Effector memory CD8-positive, alpha-beta T cell (primary cell): ENCODE measurements at regions not wholly inside any gene's neighbourhood (a gene's known extent, or its start where the extent isn't known, plus 50 kb on each side); places are given as distances from the start of the nearest gene placed in this dataset.
"Not testable (repeated sequence)": the region's sequence is repeated elsewhere in the genome, so short reads cannot be mapped to it uniquely, and the experiment has no call there.

Experiments used
- ATAC-seq: fragments of 150-1000 bp; cut with Tn5 transposase; replicated peaks from 2 replicates; pipeline ENCODE4 v1.10.0; 2021; ENCODE audit warnings: mild to moderate bottlenecking, moderate library complexity
- DNase-seq, 3 experiments: peaks; one replicate each; pipeline ENCODE4 v3.0.0; 2021
- H3K27ac Mint-ChIP-seq, 2 donors: one replicate each; pipeline ENCODE4 v1.8.0; 2022; ENCODE audit warnings: mild to moderate bottlenecking in 2 of 2, mixed read lengths in 2 of 2, moderate library complexity in 2 of 2
- H3K27me3 Mint-ChIP-seq, 2 donors: one replicate each; pipeline ENCODE4 v1.8.0; 2022; ENCODE audit warnings: mixed read lengths in 2 of 2
- H3K36me3 Mint-ChIP-seq: one replicate; pipeline ENCODE4 v1.8.0; 2022; ENCODE audit warnings: mild to moderate bottlenecking, moderate library complexity, mixed read lengths; ENCODE audit not compliant: insufficient read depth
- H3K4me1 Mint-ChIP-seq, 2 donors: one replicate each; pipeline ENCODE4 v1.8.0; 2022; ENCODE audit warnings: low read depth in 2 of 2, mixed read lengths in 2 of 2
- H3K4me3 Mint-ChIP-seq, 2 donors: one replicate each; pipeline ENCODE4 v1.8.0; 2022; ENCODE audit warnings: mild to moderate bottlenecking in 2 of 2, mixed read lengths in 2 of 2, moderate library complexity in 2 of 2
- H3K9me3 Mint-ChIP-seq, 2 donors: one replicate each; pipeline ENCODE4 v1.8.0; 2022; ENCODE audit warnings: mixed read lengths in 2 of 2

GRCh38 chr12:58009405-58010195, 68.2 kb downstream of the ATP23 start:
- Mint-ChIP-seq H3K9me3 (peaks cover 0 to 3% of the 10 kb centered on the region in 2 donors), H3K27ac (no peak overlapping the region), H3K4me1 (peaks cover 0 to 2% of the 10 kb centered on the region in 2 donors), H3K4me3 (no peak overlapping the region), H3K27me3 (peaks cover 14 to 36% of the 10 kb centered on the region in 2 donors), H3K36me3 (no peaks in the 10 kb centered on the region)
- DNase-seq (no peak), ATAC-seq (no peak)

- H3K27ac Mint-ChIP-seq: no peak overlapping the region
- H3K4me3 Mint-ChIP-seq: no peak overlapping the region
- peaks cover 0 to 2% of the 10 kb centered on the region in 2 donors for H3K4me1 Mint-ChIP-seq
- H3K36me3 Mint-ChIP-seq: no peaks in the 10 kb centered on the region
- no peak for DNase-seq
- H3K9me3 Mint-ChIP-seq: peaks cover 0 to 3% of the 10 kb centered on the region in 2 donors
- H3K27me3 Mint-ChIP-seq: peaks cover 5 to 30% of the 10 kb centered on the region in 2 donors
- ATAC-seq: no peak
These were observed 70.3 kb downstream of the ATP23 start for GRCh38 chr12:58011676-58012075.

GRCh38 chr12:58022379-58023020, 81.1 kb downstream of the ATP23 start:
- not testable (repeated sequence) for DNase-seq, H3K4me1 Mint-ChIP-seq, ATAC-seq, H3K9me3 Mint-ChIP-seq, H3K4me3 Mint-ChIP-seq, H3K36me3 Mint-ChIP-seq, H3K27ac Mint-ChIP-seq
- peaks cover 45 to 53% of the 10 kb centered on the region in 2 donors for H3K27me3 Mint-ChIP-seq

- no peak overlapping the region for H3K27ac Mint-ChIP-seq
- H3K4me1 Mint-ChIP-seq: no peaks in the 10 kb centered on the region
- no peak overlapping the region for H3K4me3 Mint-ChIP-seq
- H3K36me3 Mint-ChIP-seq: no peaks in the 10 kb centered on the region
- peaks cover 0 to 5% of the 10 kb centered on the region in 2 donors for H3K9me3 Mint-ChIP-seq
- peaks cover 38 to 47% of the 10 kb centered on the region in 2 donors for H3K27me3 Mint-ChIP-seq
- ATAC-seq (no peak), DNase-seq (no peak)
These were observed 84.1 kb downstream of the ATP23 start for GRCh38 chr12:58025431-58025830.

GRCh38 chr12:58026426-58026825, 85.1 kb downstream of the ATP23 start:
- peaks cover 34 to 38% of the 10 kb centered on the region in 2 donors for H3K27me3 Mint-ChIP-seq
- H3K4me1 Mint-ChIP-seq: no peaks in the 10 kb centered on the region
- no peak overlapping the region for H3K27ac Mint-ChIP-seq
- H3K4me3 Mint-ChIP-seq: no peak overlapping the region
- no peak for ATAC-seq
- no peak for DNase-seq
- peaks cover 0 to 5% of the 10 kb centered on the region in 2 donors for H3K9me3 Mint-ChIP-seq
- H3K36me3 Mint-ChIP-seq: no peaks in the 10 kb centered on the region

- H3K4me1 Mint-ChIP-seq: no peaks in the 10 kb centered on the region
- no peaks in the 10 kb centered on the region for H3K36me3 Mint-ChIP-seq
- DNase-seq (no peak), ATAC-seq (no peak)
- H3K27ac Mint-ChIP-seq: no peak overlapping the region
- H3K27me3 Mint-ChIP-seq: peaks cover 30 to 32% of the 10 kb centered on the region in 2 donors
- peaks cover 4 to 5% of the 10 kb centered on the region in 2 donors for H3K9me3 Mint-ChIP-seq
- no peak overlapping the region for H3K4me3 Mint-ChIP-seq
These were observed 85.8 kb downstream of the ATP23 start for GRCh38 chr12:58026897-58027891.

- Mint-ChIP-seq H3K27ac (no peak overlapping the region), H3K36me3 (no peaks in the 10 kb centered on the region), H3K4me1 (no peaks in the 10 kb centered on the region), H3K27me3 (peaks cover 27 to 33% of the 10 kb centered on the region in 2 donors), H3K4me3 (no peak overlapping the region), H3K9me3 (peaks cover 5 to 10% of the 10 kb centered on the region in 2 donors)
- ATAC-seq (no peak), DNase-seq (no peak)
These were observed 86.9 kb downstream of the ATP23 start for GRCh38 chr12:58028294-58028693.

GRCh38 chr12:58029260-58029659, 87.9 kb downstream of the ATP23 start:
- H3K4me1 Mint-ChIP-seq: no peaks in the 10 kb centered on the region
- no peak overlapping the region for H3K4me3 Mint-ChIP-seq
- DNase-seq (no peak), ATAC-seq (no peak)
- no peaks in the 10 kb centered on the region for H3K36me3 Mint-ChIP-seq
- H3K27me3 Mint-ChIP-seq: peaks cover 33 to 35% of the 10 kb centered on the region in 2 donors
- H3K9me3 Mint-ChIP-seq: peaks cover 5 to 15% of the 10 kb centered on the region in 2 donors
- H3K27ac Mint-ChIP-seq: no peak overlapping the region

GRCh38 chr12:58030566-58031279, 89.4 kb downstream of the ATP23 start:
- H3K4me1 Mint-ChIP-seq: no peaks in the 10 kb centered on the region
- H3K27ac Mint-ChIP-seq: no peak overlapping the region
- peaks cover 33 to 44% of the 10 kb centered on the region in 2 donors for H3K27me3 Mint-ChIP-seq
- no peak overlapping the region for H3K4me3 Mint-ChIP-seq
- no peak for ATAC-seq
- peaks cover 5 to 15% of the 10 kb centered on the region in 2 donors for H3K9me3 Mint-ChIP-seq
- DNase-seq: no peak
- no peaks in the 10 kb centered on the region for H3K36me3 Mint-ChIP-seq

- no peak overlapping the region for H3K27ac Mint-ChIP-seq
- no peak overlapping the region for H3K4me3 Mint-ChIP-seq
- DNase-seq (no peak), ATAC-seq (no peak)
- peaks cover 33 to 43% of the 10 kb centered on the region in 2 donors for H3K27me3 Mint-ChIP-seq
- H3K36me3 Mint-ChIP-seq: no peaks in the 10 kb centered on the region
- H3K9me3 Mint-ChIP-seq: peaks cover 9 to 15% of the 10 kb centered on the region in 2 donors
- H3K4me1 Mint-ChIP-seq: no peaks in the 10 kb centered on the region
These were observed 90.8 kb downstream of the ATP23 start for GRCh38 chr12:58032156-58032555.

GRCh38 chr12:58033831-58034230, 92.5 kb downstream of the ATP23 start:
- DNase-seq: no peak
- ATAC-seq: no peak
- H3K4me3 Mint-ChIP-seq: no peak overlapping the region
- H3K27ac Mint-ChIP-seq: no peak overlapping the region
- H3K27me3 Mint-ChIP-seq: peaks cover 21 to 34% of the 10 kb centered on the region in 2 donors
- peaks cover 7 to 15% of the 10 kb centered on the region in 2 donors for H3K9me3 Mint-ChIP-seq
- H3K4me1 Mint-ChIP-seq: no peaks in the 10 kb centered on the region
- no peaks in the 10 kb centered on the region for H3K36me3 Mint-ChIP-seq

GRCh38 chr12:58034311-58034710, 92.9 kb downstream of the ATP23 start:
- ATAC-seq: no peak
- no peak overlapping the region for H3K4me3 Mint-ChIP-seq
- peaks cover 21 to 31% of the 10 kb centered on the region in 2 donors for H3K27me3 Mint-ChIP-seq
- no peaks in the 10 kb centered on the region for H3K4me1 Mint-ChIP-seq
- no peak overlapping the region for H3K27ac Mint-ChIP-seq
- no peaks in the 10 kb centered on the region for H3K36me3 Mint-ChIP-seq
- no peak for DNase-seq
- peaks cover 7 to 15% of the 10 kb centered on the region in 2 donors for H3K9me3 Mint-ChIP-seq
